ENCODE measurements at regions not wholly inside any gene's neighbourhood (a gene's known extent, or its start where the extent isn't known, plus 50 kb on each side); places are given as distances from the start of the nearest gene placed in this dataset.
"Not testable (repeated sequence)": the region's sequence is repeated elsewhere in the genome, so short reads cannot be mapped to it uniquely, and the experiment has no call there.

DNA sequence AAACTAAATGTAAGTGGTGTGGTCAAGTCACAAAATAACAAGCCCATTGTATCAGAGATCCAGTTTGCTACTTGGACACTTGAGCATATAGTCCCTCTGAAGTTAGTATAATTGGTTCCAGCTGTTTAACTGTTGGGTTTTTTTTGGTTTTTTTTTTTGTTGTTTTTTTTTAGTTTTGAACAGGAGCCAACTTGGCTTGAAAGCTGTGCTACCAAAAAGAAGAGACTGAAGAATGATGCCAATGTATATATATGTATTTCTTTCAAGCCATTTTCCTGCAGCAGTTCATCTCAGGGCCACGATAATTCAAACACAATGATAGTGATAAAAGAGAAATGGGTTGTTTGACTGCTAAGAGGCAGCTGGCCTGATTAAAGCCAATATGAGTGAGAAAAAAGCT is 138.3 kb downstream of the PCDH18 start:
- DNase-seq (ENCODE audit: low spot score) = no peak

DNA sequence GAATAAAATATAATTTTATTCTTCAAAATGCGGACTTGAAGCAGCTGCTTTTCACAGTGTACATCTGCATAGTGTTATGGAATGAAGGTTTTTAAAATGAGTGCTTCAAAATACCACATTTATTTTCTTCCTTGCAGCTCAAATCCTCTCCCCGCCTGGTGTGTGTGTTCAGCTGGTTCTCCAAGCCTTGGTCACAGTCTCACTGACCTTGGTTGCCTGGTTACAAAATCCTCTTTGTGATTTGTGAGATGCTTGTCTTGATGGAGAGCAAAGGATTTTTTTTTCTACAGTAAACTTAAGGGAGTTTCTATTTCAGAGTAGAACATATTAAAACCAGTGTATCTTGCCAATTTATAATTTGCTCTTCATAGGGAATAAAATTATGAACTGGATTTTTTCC is 139.2 kb downstream of the PCDH18 start:
- peak; percentile 6 for DNase-seq (ENCODE audit: low spot score)

DNA sequence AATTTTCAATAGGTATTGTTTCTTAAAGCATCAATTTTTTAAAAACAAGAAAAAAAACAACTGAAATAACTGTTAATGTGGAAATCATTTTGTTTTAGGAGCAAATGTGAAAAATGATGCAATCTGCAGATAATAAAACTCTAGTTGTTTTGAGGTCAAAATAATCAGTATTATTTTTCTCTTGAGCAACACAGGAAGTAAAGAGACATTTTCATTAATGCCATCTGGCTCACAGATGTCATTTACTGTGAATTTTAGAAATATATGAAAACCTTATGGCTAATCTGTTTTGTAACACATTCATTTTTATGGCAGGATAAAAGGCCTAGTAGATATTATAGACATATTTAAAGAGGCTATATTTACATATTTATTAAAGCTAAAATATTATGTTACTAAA is 141.6 kb downstream of the PCDH18 start:
- no peak for DNase-seq (ENCODE audit: low spot score)

DNA sequence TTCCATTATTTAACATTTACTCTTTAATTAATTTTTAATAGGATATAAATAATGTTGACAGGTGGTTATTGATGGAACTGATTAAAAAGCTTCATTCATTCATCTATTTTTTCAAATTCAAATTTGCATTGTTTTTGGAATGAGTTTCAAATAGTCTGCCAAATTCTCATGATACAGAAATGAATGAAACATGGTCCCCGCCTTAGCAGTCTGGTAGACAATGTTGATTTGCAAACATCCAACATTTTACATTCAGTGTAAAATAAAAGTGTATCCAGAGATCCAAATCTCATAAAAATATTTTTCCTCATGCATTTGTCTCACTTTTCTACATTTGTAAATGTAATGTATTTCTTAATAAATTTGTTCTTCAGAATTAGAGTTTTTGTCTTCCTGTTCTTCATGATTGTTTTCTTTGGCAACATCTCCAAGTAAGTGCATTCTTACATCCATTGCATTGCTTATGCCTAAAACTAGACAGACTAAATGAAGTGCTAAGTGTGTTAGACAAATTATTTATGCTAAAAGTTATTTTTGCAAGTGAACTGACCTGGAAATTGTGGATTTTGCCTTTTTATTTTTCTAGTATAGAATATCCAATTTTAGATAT is 142.3 kb downstream of the PCDH18 start:
- no peak for DNase-seq (ENCODE audit: low spot score)

DNA sequence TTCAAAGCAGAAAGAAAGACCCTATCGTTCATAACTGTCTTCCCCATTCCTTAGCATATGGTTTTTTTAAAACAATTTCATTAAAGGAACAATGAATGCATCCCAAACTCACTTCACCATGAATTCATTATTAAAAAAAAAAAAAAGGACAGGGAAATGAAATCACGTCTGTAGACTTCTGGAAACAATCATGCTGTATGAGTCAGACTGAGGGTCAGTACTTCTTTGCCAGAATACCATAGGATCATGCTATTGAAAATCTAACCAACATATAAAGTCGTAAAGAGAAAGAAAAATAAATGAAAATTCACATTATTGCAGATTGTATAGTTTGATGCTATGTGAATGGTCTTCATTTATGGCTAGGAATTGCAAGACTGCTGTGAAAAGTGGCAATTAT is 144.4 kb downstream of the PCDH18 start:
- DNase-seq (ENCODE audit: low spot score) = no peak

DNA sequence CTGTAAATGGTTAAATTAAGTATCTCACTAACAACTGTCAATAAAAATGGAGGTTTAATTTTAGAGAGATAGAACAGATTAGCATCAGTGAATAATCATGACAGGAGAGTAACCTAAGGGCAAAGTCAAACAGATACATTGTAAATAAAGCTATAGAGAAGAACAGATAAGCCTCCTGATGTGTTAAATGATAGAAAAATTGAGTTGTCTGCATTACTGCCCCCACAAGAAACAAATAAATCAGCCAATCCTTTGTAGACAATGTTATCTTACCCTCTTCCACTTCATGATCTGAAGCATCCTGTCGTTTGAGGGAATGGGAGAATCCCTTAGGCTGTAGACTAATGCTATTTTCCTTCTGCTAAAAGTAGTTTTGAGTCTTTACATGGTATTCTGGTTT is 147.8 kb downstream of the PCDH18 start:
- no peak for DNase-seq (ENCODE audit: low spot score)

DNA sequence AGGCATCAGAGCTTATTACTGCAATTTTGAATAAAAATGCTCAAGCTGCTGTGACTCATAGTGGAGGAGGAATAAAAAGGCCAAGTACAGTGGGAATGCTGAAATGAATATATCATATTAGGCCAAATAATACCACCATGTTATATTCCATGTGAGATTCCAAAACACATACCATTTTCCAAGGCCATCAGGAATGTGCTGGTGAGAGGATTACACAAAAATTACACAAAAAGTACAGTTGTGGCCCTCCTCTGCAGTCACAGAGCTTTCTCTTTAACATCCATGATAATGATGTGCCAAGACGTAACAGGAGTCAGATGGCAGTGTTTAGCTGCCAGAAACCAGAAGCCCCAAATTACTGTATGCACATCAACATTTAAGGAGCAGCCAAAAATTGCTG is 153.5 kb downstream of the PCDH18 start:
- DNase-seq (ENCODE audit: low spot score) = peak; percentile 30

DNA sequence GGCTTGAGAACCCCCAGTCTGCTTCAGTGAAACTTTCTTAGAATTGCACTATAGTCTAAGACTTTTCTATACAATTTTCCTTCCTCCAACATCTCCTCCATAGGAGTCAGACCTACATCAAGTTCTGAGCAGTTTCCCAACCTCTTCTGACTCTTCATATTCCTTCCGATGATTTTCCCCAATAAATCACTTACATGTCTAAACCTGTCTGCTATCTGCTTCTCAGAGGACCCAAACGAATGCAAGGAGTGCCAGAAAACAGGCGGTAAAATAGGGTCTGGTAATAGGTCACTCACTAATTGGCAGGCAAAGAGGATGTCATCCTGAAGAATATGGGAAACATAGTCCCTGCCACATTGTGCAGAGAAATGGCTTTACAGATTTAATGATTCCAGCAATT is 153.9 kb downstream of the PCDH18 start:
- no peak for DNase-seq (ENCODE audit: low spot score)

DNA sequence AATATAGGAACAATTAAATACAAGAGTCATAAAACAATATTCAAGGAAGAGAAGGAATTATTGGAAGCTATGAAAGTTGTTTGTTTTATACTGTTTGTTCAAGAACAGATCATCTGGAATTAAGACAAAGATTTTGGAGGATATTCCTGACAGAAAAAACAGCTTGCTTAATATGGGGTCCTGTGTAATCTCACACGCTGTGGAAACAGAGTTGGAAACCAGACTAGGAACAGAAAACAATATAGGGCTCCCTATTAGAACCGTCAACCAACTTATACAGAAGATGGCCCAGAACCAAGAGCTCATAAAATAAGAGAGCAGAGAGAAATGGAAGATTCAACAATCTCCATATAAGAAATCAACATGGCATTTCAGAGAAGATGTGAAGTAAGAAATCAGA is 156.0 kb downstream of the PCDH18 start:
- no peak for DNase-seq (ENCODE audit: low spot score)

DNA sequence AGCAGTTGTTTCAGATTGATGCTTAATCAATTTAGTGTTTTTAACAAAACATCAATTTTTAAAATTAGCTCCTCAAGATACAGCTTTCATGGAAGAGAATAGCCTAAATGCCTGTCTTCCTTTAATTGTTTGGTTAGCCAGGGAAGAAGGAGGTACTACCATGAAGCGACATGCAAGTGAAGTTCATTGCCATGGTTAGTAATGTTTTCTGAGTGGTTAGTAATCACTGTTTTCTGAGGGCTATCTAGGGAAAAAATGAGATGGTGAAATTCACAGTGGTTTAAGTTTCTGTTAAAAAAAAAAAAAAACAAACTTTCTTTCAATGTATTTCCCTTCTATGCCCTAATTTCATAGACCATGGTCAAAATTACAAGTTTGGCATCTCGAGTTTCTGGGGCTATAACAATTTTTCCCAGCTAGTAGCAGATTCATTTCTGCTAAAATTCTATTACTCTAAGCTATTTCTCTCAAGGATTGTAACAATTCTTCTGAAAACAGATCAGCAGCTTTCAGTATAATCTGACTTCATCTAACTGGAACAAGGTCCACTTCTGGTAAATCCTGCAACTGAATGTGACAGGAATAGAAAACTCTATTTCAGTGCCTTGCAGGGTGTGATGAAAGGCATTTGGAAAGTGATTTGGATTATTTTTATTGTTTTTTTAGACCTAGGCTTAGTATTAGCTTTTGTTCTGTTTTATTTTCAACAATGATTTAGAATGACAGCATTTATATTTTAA is 157.0 kb downstream of the PCDH18 start:
- no peak for DNase-seq (ENCODE audit: low spot score)

DNA sequence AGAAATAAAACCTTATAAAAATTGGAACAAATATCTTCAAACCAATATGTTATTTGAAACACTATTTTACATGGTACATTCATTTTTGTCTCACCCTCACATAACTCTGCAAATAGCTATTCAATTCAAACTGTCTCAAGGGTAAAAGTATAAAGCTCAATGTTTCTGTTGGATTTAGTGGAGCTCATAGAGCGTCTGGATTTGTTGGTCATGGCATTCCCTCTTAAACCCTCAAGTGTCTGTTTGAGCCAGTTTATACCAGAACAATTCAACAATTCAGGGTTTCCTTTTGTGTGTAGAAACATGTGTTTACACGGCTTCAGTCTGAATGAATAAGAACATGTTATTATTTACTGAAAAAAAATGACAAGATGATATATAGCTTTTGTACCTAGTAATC is 161.6 kb downstream of the PCDH18 start:
- DNase-seq (ENCODE audit: low spot score) = no peak

DNA sequence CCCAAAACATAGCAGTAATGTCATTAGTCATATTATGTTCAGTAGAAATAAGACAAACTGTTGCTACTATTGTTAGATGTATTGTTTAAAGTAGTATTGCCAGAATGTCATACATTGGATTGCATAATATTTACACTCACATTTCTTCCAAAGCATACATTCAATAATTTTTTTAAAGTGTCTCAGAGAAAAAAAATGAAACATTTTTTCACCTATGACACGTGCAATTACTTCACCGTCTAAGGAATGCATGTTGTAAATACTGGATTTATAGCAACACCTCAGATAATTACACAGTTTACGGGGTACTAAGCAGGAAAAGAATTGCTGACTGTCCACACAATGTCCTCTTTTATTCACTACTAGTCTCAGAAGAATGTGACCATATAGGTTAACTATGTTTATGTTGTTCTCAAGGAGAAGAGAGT is 162.1 kb downstream of the PCDH18 start:
- no peak for DNase-seq (ENCODE audit: low spot score)

DNA sequence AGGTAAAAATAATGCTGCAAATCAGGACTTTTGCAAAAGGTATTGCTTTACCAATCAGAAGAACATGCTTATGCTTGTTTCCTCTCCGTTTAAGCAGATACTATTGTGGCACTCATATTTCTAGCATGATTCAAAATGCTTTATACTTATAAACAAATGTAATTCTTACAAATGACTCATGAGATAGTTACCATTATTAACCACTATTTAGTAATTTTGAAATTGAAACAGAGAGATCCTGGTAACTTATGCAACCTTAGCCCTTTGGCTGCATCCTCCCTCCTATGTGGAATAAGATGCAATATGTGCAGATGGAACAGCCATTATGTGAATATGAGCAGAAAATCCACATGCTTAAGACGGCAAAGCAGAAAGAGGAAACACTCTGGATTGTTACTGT is 164.7 kb downstream of the PCDH18 start:
- DNase-seq (ENCODE audit: low spot score) = no peak

DNA sequence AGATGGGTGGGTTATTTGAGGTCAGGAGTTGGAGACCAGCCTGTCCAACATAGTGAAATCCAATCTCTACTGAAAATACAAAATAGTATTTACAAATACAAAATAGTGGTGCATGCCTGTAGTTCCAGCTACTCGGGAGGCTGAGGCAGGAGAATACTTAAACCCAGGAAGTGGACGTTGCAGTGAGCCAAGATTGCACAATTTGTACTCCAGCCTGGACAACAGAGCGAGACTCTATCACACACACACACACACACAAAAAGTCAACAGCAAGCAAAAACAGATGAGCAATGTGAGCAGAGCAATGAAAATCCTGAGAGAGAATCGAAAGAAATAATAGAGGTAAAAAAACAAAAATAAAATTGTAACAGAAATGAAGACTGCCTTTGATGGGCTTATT is 168.8 kb downstream of the PCDH18 start:
- no peak for DNase-seq (ENCODE audit: low spot score)

DNA sequence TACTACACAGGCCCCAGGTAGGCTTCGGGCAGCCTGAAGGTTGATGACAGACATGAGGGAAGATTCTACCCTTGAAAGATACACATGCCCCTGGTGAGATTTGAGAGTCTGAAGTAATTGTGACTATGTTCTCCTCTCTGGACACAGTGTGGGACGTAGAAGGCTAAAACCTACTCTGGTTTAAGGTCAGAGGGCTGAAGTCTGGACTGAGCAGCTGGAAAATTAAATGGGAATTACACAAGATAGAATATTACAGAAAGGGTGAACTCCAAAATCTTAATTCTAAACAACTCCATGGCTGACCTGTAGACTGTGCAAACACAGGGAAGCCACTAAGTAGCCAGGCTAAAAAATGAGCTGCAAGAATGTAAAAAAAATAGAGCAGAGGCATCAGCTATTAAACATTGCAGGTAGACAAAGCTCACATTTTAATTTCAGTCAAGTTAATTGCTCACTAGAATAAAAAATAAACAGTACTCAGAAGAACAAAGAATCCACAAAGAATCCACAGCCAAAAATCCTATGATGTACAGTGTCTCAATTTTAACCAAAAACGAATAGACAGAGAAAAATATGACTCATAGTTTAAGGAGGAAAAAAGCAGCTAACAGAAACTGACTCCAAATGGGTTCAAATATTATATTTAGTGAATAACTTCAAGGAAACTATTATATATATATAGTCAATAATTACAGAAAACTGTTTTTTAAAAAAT is 170.4 kb downstream of the PCDH18 start:
- DNase-seq (ENCODE audit: low spot score) = no peak

DNA sequence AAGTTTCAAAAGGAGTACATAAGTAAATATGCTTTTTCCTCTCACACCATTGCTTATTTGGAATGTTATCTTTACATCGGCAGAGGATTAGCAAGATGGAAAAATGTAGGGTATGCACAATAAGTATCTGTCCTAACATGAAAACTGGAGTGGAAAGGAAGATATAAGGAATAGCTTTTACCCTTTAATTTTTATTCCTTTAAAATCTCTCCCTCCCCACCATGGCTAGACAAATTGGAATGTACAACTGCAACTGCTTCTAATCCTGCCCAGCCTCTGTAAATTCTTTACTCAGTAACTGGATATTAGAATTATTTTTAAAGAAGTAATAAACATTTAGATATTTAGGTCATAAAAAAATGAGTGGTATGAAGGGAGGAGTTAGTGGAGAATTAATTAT is 171.5 kb downstream of the PCDH18 start:
- DNase-seq (ENCODE audit: low spot score) = no peak

DNA sequence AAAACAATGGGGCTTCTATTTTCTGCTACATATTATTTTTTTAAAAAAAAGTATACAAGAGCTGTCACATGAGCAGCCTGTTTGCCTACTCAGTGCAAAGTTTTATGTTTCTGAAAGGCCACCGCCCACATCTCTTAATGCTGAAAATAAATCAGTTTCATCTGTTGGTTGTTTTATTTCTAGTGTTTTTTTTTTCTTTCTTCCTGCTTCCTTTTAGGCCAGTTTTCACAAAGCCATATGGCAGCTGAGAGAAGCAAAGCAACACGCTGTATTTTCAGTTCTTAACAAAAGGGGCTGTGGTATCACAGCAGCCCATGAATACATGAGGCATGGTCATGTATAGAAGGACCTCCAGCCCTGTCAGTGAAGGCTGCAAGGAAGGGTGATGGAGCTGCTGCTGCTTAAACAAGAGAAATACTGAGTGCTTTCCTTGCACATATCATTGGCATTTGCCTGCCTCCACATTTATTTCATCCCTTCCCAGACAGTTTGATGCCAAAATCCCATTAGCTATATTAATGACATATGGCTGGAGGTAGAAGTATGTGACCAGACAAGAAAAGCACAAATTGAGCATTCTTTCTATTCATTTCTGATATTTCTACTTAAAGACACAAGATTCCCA is 172.5 kb downstream of the PCDH18 start:
- DNase-seq (ENCODE audit: low spot score) = peak; percentile 4

DNA sequence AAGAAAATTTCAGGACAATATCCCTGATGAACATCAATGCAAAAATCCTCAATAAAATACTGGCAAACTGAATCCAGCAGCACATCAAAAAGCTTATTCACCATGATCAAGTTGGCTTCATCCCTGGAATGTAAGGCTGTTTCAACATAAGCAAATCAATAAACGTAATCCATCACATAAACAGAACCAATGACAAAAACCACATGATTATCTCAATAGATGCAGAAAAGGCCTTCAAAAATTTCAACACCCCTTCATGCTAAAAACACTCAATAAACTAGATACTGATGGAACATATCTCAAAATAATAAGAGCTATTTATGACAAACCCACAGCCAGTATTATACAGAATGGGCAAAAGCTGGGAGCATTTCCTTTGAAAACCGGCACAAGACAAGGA is 177.7 kb downstream of the PCDH18 start:
- not testable (repeated sequence) for DNase-seq (ENCODE audit: low spot score)

DNA sequence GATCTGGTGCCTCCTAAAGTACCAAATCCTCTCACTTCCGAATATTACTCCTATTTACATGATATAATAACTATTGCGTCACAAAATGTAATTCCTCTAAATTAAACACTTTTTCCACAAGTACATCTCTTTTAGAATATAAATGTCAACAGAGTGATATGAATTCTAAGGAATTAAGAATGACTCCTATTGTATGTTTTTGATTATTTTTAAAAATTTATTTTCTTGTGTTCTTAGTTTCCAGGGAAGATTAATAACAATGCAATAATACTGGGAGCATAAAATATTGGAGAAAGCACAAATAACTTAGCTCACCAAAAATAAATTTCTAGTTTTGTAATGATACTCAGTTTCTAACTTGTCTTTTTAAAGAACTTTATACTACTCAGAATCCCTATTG is 184.9 kb downstream of the PCDH18 start:
- no peak for DNase-seq (ENCODE audit: low spot score)

DNA sequence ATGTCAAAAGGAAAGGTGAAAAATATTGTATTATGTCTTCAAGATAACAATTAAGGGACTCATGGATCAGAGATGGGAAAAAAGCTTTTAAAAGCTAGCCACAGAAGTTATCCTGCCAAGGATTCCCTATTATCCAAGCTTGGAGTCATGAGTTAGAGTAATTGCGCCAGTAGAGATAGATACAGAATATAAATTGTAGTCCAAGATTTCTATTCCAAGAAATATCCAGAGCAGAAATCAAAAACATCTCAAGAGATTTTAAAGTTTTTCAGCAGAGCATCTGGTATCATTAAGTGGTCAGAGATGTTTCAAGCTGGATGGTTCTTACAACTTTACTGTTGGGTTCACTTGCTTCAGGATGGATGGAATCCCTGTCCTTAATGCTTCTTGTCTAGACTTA is 186.7 kb downstream of the PCDH18 start:
- no peak for DNase-seq (ENCODE audit: low spot score)

DNA sequence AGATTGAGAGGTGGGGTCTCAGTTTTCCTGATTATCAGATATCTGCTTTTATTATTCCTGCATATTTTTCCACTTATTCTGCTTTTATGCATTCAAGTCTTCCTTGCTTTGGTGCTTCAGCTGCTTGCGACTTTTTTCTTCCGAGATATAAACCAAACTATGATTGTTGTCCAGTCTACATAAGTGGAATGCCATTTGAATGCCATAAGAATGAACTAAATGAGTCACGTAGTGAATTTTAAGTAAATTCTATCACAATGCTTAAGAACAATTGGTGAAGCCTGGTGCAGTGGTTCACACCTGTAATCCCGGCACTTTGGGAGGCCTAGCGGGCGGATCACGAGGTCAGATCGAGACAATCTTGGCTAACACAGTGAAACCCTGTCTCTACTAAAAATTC is 189.1 kb downstream of the PCDH18 start:
- no peak for DNase-seq (ENCODE audit: low spot score)

DNA sequence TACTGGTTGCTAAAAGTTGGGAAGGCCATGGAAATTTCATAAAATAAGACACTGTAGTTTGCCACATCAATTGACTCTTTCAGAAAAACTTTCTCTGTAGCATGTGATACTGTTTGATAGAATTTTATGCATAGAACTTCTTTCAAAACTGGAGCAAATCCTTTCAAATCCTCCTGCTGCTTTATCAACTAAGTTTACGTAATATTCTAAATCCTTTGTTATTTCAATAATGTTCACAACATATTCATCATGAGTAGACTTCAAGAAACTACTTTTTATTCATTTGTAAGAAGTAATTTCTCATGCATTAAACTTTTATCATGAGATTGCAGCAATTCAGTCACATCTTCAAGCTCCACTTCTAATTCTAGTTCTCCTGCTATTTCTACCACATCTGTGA is 199.3 kb downstream of the PCDH18 start:
- DNase-seq (ENCODE audit: low spot score) = no peak

DNA sequence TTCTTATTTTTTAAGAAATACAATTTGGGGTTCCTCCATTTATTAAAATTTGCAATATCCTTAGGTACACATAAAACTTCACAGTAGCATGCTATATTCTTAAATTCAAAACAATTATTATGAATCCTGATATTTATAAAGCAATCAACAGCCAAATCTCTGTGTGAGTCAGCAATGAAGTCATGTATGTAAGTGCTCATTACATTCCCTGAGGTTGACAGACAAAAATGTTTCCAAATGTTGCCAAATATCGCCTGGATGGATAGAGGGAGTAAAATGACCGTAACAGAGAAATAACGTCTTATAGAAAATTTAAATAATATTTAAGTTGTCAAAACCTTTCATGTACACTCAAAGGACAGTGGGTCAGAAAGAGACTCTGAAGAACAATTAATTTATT is 220.0 kb downstream of the PCDH18 start:
- DNase-seq (ENCODE audit: low spot score) = no peak

All from Ammon's horn (tissue), 1 donor.